ENCODE measurements at regions not wholly inside any gene's neighbourhood (a gene's known extent, or its start where the extent isn't known, plus 50 kb on each side); places are given as distances from the start of the nearest gene placed in this dataset.

GRCh38 chr13:59259165-59260000, 904.3 kb downstream of the DIAPH3 start (continued):
- no peak for TF ChIP-seq PRDM15 (CRISPR knock-in tag; IDR thresholded peaks at IDR 0.05)

- no peak for DNase-seq (ENCODE audit: low spot score)
- Mint-ChIP-seq H3K36me3 (no peaks in the 10 kb centered on the region), H3K4me1 (peaks cover 16% of the 10 kb centered on the region), H3K27ac (no peak overlapping the region), H3K4me3 (no peak overlapping the region), H3K9me3 (no peaks in the 10 kb centered on the region), H3K27me3 (ENCODE audit: low read depth) (no peaks in the 10 kb centered on the region)
- CTCF ChIA-PET, result interaction anchor here (0.6 kb wide), 2 partner anchors 269 to 321 kb away, joined by 3 to 4 read pairs; no protein-coding TSS in a partner anchor
- ATAC-seq, result peak; percentile 85
- peak; percentile 48 for TF ChIP-seq CTCF (IDR thresholded peaks at IDR 0.05)
- no peak for TF ChIP-seq RORB (CRISPR knock-in tag; IDR thresholded peaks at IDR 0.05)
- POLR2A ChIA-PET, result no interaction called here
These were observed 901.7 kb downstream of the DIAPH3 start for GRCh38 chr13:59261928-59262488.

GRCh38 chr13:59263531-59263930, 900.2 kb downstream of the DIAPH3 start:
- ChIA-PET CTCF (no interaction called here), POLR2A (no interaction called here)
- no peak overlapping the region for H3K27ac Mint-ChIP-seq
- ATAC-seq (no peak), DNase-seq (ENCODE audit: low spot score) (no peak)
- H3K27me3 Mint-ChIP-seq (ENCODE audit: low read depth), result no peaks in the 10 kb centered on the region
- no peaks in the 10 kb centered on the region for H3K9me3 Mint-ChIP-seq
- H3K4me1 Mint-ChIP-seq, result peaks cover 16% of the 10 kb centered on the region
- no peaks in the 10 kb centered on the region for H3K36me3 Mint-ChIP-seq
- TF ChIP-seq PRDM15 (CRISPR knock-in tag; IDR thresholded peaks at IDR 0.05) (no peak), ARID4B (CRISPR knock-in tag; IDR thresholded peaks at IDR 0.05; ENCODE audit: borderline replicate concordance) (no peak), SOX15 (CRISPR knock-in tag; IDR thresholded peaks at IDR 0.05) (no peak), GABPB1 (CRISPR knock-in tag; IDR thresholded peaks at IDR 0.05) (no peak)
- H3K4me3 Mint-ChIP-seq, result no peak overlapping the region

Measured in WTC11 (cell line).